Fibroblast of gingiva (primary cell): ENCODE measurements at regions not wholly inside any gene's neighbourhood (a gene's known extent, or its start where the extent isn't known, plus 50 kb on each side); places are given as distances from the start of the nearest gene placed in this dataset.
A peak's percentile ranks its signal among the peaks of the same experiment; 100 is the strongest.
"Not testable (repeated sequence)": the region's sequence is repeated elsewhere in the genome, so short reads cannot be mapped to it uniquely, and the experiment has no call there.

Source experiments
- DNase-seq: peaks from one replicate; pipeline ENCODE4 v3.0.0-alpha.2; 2011; ENCODE audit warnings: low read depth

DNA sequence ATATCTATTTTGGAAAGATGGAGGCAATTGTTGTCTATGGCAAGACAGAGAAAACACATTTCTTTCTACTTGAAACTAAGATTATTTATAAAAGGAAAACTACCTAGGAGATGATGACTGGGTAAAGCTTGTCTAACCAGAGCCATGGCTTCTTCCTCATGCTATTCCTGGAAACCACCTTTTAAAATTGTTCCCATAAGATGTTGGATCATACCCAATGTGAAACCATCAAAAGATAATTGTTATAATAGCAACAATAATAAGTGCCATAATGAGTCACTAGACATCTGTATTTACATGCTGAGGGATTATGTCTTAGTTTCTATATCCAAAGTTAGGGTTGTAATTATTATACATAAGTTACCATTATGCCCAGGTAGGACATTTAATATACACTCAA is 428.4 kb downstream of the KCNJ2 start:
- no peak for DNase-seq

DNA sequence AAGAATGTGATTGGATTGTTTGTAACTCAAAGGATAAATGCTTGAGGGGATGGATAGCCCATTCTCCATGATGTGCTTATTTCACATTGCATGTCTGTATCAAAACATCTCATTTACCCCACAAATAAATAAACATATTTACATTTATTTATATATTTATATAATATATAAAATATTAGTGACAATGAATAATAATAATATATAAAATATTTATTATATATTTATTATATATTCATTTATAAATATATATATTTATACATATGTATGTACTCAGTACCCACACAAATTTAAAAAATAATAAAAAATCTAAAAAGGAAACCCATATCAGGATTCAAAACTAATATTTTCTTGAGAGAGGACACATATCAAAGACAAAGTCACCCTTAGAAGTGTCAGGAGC is 429.9 kb downstream of the KCNJ2 start:
- DNase-seq: no peak

DNA sequence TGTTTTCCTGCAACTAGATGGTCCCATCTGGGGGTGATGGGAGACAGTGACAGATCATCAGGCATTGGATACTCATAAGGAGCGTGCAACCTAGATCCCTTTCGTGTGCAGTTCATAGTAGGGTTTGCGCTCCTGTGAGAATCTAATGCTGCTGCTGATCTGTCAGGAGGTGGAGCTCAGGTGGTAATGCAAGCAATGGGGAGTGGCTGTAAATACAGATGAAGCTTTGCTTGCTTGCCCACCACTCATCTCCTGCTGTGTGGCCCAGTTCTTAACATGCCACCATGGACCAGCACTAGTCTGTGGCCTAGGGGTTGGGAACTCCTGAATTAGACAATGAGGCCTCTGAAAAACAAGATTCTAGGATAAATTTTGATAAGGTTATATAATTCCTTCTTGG is 430.6 kb downstream of the KCNJ2 start:
- DNase-seq: not testable (repeated sequence)

DNA sequence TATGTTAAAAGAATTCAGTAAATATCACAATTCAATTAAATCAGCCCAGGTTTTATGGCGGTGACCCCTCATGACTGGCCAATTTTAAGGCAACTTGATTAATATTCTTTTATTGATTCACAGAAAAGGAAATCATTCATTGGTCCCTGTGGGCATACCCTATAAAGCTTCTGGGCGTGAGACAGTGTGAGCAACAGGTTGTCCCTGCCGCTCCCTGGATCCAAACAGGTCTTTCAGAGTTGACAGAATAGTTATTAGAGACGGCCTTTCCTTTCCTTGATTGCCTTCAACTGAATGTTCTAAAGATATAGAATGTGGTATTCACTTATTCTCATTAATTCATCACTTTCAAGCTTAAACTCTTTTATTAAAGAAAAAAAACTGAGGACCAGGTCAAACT is 433.9 kb downstream of the KCNJ2 start:
- no peak for DNase-seq

DNA sequence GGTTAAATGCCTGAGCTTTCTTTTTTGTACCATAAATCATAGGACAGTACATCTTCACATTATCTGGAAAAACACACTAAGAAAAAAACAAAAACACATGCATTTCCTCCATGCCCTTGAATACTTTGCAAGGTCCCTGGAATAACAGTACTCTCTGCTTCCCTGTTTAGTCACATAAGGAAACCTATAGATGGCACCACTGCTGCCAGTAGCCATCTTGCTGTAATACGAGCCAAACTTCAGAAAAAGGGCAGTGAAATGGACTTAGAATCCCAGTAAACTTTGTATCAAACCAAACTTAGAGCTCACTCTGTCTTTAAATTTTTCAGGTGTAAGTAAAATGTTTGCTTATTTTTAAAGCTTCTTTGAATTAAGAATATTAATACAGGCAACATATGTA is 435.5 kb downstream of the KCNJ2 start:
- no peak for DNase-seq

DNA sequence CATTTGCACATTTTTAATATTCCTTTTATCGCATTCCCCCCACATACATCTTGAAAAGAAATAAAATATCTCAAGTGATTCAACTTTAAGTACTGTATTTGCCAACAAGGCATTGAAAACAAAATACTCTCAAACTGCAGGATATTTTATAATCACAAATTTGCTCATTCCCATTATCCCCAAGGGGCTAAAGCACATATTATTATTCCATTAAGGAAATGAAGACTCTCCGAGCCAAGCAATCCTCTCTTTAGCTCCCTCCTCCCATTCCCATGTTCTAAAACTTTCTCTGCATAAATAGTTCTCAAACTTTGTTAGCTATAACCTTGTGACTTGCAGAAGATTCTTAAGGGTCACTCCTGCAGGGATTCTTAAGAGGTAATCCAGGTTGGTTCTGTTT is 436.8 kb downstream of the KCNJ2 start:
- no peak for DNase-seq

DNA sequence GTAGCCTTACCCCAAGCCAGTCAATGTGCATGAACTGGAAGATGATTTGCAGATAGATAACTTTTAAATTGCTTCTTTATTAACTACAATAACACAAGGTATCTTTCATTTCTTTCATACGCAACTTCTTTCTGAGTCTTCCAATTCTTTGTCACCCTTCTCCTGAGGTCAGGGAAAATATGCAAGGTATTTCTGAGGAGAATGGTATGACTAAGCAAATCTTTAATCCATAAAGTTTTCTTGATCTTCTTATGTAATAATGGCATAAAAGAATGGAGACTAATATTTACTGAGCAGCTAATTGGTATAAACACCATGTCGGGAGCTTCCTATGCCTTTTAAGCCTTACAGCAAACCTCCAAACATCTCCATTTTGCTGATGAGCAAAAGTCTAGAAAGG is 438.9 kb downstream of the KCNJ2 start:
- DNase-seq: no peak

DNA sequence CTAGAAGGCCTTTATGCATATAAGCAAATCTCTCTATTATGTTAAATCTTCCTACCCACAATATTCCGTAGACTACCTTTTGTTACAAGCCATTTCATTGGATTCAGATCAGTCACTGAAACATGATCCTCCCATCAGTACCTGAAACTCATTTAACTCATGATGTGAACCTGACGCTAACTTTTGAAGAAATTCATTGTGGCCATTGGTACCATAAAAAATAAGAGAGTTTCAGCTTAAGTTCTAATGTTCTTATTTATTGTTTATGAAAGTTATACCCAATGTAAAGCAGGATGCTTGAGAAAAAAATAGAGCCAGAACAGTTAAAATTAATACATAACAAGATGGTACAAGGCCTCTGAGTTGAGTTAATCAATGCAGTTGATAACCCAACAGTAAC is 439.6 kb downstream of the KCNJ2 start:
- DNase-seq: no peak

DNA sequence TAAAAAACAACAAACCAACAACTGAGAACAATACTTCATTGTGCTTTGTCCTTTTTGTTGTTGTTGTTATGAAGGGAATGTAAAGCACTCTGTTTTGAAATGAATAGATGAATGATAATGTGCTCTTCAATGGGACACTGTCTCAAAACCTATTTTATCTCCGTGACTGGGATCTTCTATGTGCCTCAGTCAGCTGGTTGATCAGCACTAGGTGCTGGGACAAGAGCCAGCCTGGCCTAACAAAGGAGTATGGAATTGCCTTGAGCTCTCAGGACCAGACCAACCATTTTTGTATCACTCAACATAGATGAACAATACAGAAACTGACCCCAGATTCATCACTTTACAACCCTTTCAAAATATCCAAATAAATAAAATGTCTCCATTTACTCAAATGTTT is 440.2 kb downstream of the KCNJ2 start:
- DNase-seq: no peak

DNA sequence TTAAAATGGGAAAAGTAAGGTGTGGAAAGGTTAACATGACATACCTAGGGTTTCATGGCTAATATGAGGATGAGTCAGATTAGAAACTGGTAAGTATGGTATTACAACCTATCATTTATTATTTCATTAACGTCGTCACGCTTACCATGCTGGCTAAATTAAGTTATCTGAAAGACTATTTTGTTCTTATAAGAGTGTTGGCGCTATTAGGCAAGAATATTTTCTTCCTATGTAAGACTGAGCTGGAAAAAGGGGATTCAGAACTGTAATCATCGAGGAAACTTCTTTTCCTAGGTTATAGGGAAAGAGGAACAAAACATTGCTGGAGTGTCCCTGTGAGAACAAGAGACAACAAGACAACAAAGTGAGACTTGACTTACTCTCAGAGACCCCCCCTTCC is 440.8 kb downstream of the KCNJ2 start:
- DNase-seq: no peak

DNA sequence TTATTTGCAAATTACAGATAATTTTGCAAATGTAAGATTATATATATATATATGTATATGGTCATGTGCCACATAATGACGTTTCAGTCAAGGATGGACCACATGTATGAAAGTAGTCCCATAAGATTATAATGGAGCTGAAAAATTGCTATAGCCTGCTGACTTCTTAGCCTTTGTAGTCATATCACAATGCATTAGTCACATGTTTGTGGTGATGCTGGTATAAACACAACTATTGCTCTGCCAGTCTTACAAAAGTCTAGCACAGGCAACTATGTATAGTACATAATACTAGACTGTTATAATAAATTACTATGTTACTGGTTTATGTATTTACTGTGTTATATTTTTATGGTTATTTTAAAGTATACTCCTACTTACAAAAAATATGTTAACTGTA is 444.3 kb downstream of the KCNJ2 start:
- DNase-seq: no peak

DNA sequence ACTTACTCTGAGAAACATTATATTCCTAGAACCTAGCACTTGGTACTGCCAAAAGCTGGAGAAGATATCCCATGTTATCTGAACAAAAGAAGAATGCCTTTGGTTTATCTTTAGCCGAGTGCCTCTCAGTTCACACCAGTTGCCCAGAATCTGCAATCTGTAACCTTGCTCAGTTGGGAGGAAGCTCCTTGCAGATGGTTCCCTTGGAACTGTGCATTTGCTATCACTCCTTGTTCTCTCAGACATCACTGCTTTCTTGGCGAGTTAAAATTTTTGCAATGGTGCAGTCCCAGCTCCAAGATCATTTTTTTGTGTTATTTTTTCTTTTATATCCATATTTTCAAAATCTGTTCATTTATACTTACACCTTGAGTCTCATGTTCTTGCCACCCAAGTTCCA is 446.5 kb downstream of the KCNJ2 start:
- DNase-seq: no peak

DNA sequence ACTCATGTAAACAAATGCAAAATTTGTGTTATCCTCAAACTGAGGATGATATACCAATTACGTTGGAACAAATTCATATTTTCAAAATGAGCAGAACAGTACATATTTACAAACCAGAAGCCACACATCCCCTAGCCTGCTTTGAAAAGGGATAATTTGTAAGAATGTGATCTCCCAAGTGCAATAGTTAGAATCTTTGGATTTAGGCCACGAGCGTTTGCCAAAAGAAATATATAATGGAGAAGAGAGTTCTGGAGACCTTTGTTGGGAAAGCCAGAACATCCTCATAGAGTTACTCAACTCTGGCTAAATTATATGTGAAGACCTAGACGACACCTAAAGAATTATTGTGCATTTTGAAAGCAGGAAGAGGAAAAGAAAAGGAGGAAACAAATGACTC is 449.3 kb downstream of the KCNJ2 start:
- no peak for DNase-seq

DNA sequence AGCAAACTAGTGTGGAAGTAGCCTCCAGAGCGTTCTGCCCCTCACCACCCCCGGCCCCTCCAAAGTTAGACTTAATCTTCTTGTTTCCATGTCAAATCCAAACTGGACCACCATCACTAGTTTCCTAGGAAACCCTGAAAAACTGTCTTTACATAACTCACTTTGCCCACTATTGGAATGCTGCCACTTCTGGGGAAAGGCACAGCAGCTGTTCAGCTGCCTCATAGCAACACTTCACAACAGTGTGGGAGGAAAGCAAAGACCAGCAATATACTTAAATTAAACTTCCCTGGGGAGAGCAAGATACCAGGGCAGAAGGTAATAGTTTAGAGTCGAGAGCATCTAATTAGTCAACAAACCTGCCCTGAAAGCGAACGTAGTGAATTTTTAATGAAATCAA is 452.2 kb downstream of the KCNJ2 start:
- DNase-seq: no peak

DNA sequence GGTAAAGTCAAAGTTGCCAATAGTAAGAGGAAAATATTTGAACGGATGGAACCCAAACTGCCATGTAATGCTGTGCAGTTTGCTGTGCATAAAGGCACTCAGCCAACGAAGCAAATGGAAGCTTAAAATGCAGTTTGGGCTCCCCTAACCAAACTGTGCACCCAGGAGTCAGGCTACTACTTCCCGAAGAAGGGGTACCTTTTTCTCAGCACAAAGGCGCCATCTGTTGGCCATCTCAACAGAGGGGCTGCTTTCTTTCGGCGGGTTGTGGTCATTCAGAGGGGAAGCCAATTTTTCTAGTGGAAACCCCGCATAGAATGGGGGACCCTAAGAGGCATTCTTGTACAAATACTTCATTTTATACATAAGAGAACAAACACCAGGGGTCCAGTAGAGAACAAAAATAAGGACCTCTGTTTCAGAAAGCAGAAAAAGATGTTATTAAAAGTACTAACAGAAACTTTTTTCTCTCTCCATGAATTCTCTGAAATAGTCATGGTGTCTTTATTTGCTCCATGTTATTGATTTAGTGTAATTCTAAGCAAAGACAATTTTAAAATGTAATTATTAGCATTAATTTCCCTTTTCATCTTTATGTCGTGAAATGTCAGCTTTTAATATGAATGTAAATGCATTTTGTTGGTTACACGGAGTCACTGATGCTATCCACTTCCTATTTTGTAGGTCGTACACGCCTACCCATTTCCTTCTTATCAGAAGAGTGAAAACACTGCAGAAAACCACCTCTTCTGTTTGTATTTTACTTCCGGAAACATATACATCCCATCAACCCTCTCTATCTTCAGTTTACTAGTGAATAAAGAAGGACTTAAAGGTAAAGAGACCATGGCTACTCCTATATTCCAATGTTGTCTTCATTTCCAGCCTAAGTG is 453.3 kb downstream of the KCNJ2 start:
- DNase-seq: peak; percentile 15

DNA sequence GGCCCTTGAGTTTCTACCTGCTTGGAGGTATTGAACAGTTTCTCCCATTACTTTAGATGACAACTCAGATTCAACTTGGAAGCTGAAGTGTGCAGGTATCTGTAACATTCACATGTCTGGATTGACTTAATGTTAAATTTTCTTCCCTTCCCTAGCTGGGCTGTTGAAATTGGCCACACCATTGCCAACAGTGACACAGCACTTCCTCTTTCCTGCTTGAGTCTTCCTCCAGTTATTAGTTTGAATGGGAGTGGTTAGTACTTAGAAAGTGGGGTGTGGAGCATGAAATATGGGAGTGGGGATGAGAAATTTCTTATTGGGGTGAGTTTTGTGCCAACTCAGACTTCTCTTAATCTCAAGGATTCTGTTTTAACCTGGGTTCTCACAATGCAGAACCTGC is 454.9 kb downstream of the KCNJ2 start:
- no peak for DNase-seq

DNA sequence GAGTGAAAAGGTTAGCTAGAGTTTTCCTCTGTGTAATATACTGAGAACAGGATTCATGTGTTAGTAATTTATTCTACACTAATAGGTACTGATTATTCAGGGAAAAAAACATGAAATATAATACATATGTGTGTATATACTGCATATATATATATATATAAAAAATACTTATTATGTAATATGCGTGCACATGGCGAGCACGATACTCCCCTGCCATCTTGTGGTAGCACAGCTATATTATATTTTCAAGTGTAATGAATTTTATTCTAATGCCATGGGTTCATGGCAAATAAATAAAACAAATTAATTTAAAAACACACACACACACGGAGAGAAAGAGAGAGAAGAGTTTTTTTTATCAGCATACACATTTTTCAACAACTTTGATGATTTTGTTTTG is 460.6 kb downstream of the KCNJ2 start:
- DNase-seq: no peak

DNA sequence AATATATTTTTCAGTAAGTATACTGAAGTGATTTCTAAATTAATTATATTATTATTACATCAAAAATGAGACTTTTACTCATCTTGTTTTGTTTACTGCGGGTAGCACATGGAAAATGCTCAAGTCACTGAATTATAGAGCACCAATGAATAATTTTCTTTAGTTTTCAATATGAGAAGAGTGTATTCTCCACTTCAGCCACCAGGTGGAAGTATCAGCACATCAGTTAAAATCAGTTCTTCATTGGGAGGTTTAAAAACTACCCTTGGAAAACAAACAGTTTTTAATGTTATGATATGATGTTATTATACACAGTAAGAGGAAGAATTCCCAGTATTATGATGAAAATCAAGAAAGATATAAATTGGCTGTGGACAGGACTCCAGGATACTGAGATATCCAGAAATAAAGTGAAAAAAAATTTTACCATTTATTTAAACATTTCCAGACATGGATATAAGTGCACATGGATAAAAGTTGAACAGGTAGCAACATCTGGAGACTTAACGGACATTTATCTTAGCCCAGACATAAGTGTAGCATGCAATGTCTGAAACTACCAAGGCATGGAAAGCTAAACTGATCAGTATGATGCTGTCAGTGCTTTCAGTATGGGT is 467.3 kb downstream of the KCNJ2 start:
- peak; percentile 21 for DNase-seq

DNA sequence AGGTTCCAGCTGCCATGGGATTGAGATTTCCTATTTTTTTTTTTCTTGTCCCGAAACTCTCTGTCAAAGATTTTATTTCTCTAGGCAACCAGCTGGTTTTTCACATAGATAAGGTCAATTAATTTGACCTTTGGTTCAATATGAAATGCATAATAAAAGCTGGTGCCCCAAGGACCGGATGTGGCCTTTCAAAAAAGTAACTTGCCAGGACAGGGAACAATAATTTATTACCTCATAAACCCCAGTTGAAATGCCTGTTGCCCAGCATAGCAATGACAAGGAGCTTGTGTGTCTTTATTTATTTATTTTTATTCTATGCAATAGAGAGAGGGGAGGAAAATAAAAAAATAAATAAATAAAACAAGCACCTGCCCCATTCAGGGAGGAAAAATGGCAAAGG is 472.7 kb downstream of the KCNJ2 start:
- no peak for DNase-seq

DNA sequence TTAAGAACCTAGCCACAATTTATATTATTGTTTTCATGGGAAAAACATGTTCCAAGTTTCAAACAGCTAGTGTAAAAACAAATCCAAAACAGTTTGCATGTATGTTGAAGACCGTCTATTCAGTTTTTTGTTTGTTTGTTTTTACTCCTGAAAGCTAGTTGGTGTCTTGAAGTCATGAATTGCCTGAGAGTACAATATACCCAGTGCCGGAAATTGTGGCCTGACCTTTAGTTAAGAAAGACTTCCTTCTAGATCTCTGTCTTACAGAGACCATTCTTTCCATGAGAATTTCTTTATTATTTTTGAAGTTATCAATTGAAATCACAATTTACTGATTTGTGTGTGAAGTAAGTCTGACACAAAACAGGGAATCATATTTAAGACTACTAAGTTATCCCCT is 474.8 kb downstream of the KCNJ2 start:
- no peak for DNase-seq

DNA sequence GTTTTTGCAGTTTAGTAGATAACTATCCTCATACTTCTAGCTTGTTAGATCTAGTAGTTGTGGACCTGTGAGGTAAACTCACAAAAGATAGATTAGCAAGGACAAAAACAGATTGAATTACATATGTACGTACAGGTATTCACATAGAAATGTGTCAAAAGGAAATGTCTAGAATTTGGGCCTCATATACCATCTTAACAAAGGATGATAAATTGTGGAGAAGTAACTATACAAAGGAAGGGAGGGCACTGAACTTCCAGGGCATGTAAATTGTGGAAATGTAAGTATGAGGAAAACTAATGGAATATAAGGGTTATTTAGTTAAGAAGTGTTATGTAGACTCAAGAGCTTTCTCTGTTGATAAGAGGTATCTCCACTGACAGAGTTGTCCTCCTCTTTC is 477.3 kb downstream of the KCNJ2 start:
- no peak for DNase-seq

DNA sequence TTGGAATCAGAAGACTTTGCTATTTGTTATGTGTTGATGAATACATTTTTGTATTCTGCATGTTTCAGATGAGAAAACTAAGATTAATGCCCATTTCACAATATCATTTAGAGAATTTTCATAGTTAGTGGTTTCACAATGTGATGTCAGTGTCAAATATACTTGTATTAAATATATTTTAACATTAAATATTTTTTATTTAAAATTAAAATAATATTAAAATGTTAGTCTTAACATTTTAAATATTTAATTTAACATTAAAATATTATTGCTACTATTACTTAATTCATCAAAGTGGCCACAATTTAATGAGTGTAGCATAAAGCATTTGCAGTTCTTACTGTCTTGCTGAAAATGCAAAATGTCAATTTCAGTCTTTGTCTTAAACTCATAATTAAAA is 478.8 kb downstream of the KCNJ2 start:
- no peak for DNase-seq

DNA sequence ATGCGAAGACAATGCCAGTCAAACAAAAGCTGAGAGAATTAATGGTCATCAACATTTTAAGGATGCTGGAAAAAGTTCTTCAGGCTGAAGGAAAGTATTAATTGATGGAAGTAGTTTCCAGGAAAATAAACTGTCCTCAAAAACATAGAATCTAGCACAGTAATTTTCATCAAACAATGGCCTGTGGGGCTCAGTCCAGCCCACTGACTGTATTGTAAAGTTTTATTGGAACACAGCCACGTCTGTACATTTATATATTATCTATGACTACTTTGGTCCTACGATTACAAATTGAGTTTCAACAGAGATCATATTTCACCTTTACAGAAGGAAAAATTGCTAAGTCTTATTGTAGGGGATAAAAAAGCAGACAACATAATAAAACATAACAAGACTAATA is 484.5 kb downstream of the KCNJ2 start:
- DNase-seq: no peak

DNA sequence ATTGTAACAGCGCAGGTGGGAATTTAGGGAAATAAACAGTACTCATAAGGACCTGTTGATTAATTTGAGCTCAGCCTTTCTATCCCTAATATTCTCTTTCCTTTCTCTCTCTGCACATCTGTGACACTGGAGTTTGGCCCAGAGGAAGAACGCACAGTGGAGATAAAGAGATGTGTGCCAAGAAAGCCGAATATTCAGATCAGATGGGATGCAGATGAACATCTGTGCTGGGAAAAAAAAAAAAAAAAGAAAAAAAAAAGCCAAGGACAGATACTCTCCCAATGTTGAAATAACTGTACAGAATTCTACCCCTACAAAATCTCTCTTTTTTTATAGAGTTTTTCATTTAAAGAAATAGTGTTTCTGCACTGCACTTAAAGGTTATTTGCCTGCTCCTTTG is 485.4 kb downstream of the KCNJ2 start:
- DNase-seq: no peak
